ENCODE measurements at regions not wholly inside any gene's neighbourhood (a gene's known extent, or its start where the extent isn't known, plus 50 kb on each side); places are given as distances from the start of the nearest gene placed in this dataset.

DNA sequence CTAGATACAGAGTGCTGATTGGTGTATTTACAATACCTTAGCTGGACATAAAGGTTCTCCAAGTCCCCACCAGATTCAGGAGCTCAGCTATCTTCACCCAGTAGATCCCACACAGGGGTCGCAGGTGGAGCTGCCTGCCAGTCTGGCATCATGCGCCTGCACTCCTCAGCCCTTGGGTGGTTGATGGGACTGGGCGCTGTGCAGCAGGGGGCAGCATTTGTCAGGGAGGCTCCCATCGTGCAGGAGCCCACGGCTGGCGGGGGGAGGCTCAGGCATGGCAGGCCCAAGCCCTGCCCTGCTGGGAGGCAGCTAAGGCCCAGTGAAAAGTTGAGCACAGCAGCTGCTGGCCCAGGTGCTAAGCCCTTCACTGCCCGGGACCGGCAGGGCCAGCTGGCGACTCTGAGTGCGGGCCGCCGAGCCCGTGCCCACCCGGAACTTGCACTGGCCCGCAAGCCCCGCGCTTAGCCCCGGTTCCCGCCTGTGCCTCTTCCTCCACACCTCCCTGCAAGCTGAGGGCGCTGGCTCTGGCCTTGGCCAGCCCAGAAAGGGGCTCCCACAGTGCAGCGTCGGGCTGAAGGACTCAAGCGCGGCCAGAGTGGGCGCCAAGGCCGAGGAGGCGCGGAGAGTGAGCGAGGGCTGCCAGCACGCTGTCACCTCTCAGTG lies 314.1 kb upstream of the ATP10B start:
- no peak for DNase-seq (ENCODE audit: low read depth)
- TF ChIP-seq, protein P1, sequence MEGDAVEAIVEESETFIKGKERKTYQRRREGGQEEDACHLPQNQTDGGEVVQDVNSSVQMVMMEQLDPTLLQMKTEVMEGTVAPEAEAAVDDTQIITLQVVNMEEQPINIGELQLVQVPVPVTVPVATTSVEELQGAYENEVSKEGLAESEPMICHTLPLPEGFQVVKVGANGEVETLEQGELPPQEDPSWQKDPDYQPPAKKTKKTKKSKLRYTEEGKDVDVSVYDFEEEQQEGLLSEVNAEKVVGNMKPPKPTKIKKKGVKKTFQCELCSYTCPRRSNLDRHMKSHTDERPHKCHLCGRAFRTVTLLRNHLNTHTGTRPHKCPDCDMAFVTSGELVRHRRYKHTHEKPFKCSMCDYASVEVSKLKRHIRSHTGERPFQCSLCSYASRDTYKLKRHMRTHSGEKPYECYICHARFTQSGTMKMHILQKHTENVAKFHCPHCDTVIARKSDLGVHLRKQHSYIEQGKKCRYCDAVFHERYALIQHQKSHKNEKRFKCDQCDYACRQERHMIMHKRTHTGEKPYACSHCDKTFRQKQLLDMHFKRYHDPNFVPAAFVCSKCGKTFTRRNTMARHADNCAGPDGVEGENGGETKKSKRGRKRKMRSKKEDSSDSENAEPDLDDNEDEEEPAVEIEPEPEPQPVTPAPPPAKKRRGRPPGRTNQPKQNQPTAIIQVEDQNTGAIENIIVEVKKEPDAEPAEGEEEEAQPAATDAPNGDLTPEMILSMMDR (IDR thresholded peaks at IDR 0.05; ENCODE audit: control insufficient read depth, extremely low read depth, insufficient read depth): no peak
- no peak overlapping the region for H3K4me3 ChIP-seq (ENCODE audit: low read depth, low read length)

DNA sequence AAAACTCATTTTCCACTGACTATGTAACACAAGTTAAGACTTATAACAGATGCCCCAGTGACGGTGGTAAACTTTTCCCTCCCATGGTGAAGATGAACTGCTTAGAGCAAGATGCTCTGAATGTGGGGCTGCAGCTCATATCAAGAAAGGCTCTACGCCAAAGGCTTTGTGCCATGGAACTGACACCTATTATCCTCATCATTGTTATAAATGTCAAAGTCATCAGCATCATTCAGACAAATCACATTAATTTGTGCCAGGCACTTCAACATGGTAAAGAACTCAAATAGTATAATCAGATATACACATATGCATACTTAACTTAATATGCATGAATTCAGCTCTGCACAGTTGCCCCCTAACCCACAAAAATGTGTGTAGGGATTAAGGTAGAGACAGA lies 305.9 kb upstream of the ATP10B start:
- TF ChIP-seq, protein P1 (IDR thresholded peaks at IDR 0.05; ENCODE audit: control insufficient read depth, extremely low read depth, insufficient read depth): no peak
- DNase-seq (ENCODE audit: low read depth): no peak
- H3K4me3 ChIP-seq (ENCODE audit: low read depth, low read length): no peak overlapping the region

DNA sequence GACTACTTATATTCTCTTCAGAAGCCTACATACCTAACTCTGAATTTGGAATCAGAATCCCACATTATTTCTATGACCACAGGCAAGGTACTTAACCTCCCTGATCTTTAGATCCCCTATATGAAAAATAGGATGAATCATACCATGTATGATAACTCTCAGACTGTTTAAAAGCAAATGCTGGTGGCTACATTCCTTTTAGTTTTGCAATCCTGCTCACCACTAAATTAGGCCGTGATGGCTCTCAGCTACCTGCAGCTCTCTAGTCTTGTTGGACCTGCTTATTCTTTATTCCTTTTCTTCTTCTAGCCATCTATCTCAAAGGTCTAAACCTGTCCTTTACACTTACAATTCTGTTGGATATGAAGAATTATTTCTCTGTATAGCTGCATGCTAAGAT lies 303.4 kb upstream of the ATP10B start:
- H3K4me3 ChIP-seq (ENCODE audit: low read depth, low read length): no peak overlapping the region
- TF ChIP-seq, protein P1 (IDR thresholded peaks at IDR 0.05; ENCODE audit: control insufficient read depth, extremely low read depth, insufficient read depth): no peak

DNA sequence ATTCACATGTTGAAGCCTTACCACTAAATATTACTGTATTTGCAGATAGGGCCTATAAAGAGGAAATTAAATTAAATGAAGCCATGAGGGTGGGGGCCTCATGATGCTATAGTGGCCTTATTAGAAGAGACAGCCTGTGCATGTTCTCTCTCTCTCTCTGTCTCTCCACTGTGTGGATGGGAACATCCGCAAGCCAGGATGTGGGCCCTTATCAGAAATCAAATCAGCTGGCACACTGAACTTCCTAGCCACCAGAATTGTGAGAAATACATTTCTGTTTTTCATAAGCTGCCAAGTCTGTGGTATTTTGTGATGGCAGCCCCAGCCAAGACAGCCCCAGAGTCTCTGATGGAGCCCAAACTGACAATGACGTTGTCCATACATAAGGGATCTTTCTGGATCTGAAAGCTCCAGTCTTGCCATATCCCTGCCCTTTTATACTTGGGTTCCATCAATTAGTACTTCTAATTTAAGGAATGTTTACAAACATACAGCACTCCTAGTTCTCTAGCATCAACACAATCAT lies 300.5 kb upstream of the ATP10B start:
- TF ChIP-seq, protein P1 (IDR thresholded peaks at IDR 0.05; ENCODE audit: control insufficient read depth, extremely low read depth, insufficient read depth): no peak
- H3K4me3 ChIP-seq (ENCODE audit: low read depth, low read length): no peak overlapping the region
- DNase-seq (ENCODE audit: low read depth): no peak

More for the DNA sequence above, 303.4 kb upstream of the ATP10B start:
- no peak for DNase-seq (ENCODE audit: low read depth)

DNA sequence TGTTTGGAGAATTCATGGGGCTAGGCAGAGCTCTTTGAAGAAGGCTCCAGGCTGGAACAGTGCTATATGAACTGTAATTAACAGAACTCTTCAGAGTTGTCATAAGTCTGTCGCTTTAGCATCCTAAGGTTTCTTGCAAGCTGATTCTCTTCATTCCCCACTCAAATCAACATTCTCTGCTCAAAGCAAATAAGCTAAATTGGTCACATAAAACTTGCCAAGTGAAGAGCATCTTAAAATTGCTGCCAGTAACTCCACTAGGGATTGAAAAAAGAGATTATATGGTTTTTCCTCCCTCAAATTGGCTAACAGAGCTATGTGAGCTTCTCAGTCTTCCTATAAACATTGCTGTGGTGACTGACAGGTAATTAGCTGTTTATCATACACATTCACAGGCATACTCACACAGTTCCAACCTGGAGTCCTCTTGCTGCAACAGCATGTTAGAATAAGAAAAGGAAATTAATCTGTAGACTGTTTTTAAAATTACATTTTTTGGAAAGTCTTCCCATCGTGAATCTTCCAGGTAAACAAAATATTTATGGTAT lies 298.5 kb upstream of the ATP10B start:
- H3K4me3 ChIP-seq (ENCODE audit: low read depth, low read length): no peak overlapping the region
- no peak for DNase-seq (ENCODE audit: low read depth)

DNA sequence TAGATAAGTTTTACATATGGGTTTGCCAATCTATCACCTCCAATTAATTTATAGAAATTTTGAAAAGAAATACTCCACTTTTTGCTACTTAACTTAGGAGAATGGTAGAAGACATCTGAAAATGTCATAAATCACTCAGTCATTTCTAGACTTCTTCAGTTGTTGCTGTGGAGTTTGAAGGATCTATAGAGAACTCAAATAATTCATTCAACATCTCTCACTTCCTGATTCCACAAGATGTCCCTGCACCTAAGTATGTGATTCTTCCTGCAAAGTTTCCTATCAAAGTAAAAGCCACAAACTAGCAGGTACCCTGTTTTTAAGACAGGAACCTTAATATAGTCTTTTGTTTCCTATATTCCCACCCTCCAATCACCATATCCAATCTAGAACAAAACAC lies 297.1 kb upstream of the ATP10B start:
- TF ChIP-seq, protein P1 (IDR thresholded peaks at IDR 0.05; ENCODE audit: control insufficient read depth, extremely low read depth, insufficient read depth): no peak
- DNase-seq (ENCODE audit: low read depth): no peak
- H3K4me3 ChIP-seq (ENCODE audit: low read depth, low read length): no peak overlapping the region

More for the DNA sequence above, 298.5 kb upstream of the ATP10B start:
- TF ChIP-seq, protein P1 (IDR thresholded peaks at IDR 0.05; ENCODE audit: control insufficient read depth, extremely low read depth, insufficient read depth): no peak

All from LNCaP clone FGC (cell line).